22Rv1 (cell line): ENCODE measurements at regions not wholly inside any gene's neighbourhood (a gene's known extent, or its start where the extent isn't known, plus 50 kb on each side); places are given as distances from the start of the nearest gene placed in this dataset.

Experiments used
- CTCF ChIP-seq: fragments of 450-650 bp; IDR thresholded peaks from 2 replicates; pipeline ENCODE4 v1.5.1; 2017; ENCODE audit warnings: mild to moderate bottlenecking
- ZFX ChIP-seq: fragments of 450-650 bp; IDR thresholded peaks from 2 replicates; pipeline ENCODE4 v1.6.1; 2017; ENCODE audit warnings: antibody characterized with exemption, borderline replicate concordance

- TF ChIP-seq CTCF (no peak), ZFX (no peak)
These were observed 110.8 kb upstream of the CADPS start for GRCh38 chr3:62986061-62986460.
